GM19023 (cell line): ENCODE measurements at regions not wholly inside any gene's neighbourhood (a gene's known extent, or its start where the extent isn't known, plus 50 kb on each side); places are given as distances from the start of the nearest gene placed in this dataset.
A peak's percentile ranks its signal among the peaks of the same experiment; 100 is the strongest.
"Not testable (repeated sequence)": the region's sequence is repeated elsewhere in the genome, so short reads cannot be mapped to it uniquely, and the experiment has no call there.

Experiments
- ATAC-seq: cut with Tn5 transposase; IDR thresholded peaks from one replicate; pipeline ENCODE4 v1.9.1; 2021; ENCODE audit warnings: mild to moderate bottlenecking, moderate library complexity; ENCODE audit not compliant: unreplicated experiment

DNA sequence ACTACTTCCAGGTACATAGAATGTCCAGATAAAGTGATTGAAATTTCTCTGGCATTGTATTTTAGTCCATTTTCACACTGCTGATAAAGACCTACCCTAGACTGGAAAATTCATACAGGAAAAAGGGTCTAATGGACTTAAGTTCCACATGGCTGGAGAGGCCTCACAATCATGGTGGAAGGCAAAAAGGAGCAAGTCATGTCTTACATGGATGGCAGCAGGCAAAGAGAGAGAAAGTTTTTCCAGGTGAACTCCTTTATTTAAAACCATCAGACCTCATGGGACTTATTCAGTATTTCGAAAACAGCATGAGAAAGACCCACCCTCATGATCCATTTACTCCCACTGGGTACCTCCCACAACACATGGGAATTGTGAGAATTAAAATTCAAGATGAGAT lies 1359.7 kb upstream of the RAG2 start:
- no peak for ATAC-seq

DNA sequence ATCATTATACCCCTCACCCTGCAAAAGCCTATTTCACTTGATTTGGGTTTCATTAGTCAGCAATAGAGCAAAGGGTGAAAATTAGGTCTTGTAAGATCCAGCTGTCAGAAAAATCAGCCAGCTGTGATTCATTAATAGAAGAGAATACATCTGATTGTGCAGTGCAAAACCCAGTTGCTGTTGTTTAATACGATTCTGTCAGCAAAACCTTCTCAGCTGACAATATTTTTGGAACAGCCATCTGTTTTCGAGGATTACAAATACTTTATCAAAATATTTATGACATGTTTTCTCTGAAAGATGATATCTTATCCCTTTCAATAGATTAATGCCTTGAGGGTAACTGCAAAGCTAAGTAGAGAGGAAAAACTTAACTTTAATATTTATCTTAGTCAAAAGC lies 1354.0 kb upstream of the RAG2 start:
- ATAC-seq: no peak

DNA sequence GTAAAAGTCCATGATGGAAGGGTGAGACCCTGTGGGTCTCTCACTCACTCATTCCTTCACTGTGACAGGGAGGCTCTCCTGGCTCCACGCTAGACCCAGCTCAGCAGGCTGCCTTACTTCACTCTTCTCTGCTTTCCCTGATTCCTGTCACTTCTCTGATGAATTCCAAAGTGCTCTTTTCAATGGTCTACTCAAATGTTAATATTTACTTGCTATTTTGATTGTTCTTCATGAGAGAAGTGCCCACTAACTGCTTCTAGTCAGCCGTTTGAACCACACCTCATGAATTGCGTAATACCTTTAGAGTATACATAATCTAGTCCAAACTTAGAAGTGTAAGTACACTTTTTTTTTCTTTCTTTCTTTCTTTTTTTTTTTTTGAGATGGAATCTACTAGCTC lies 1350.2 kb upstream of the RAG2 start:
- no peak for ATAC-seq

DNA sequence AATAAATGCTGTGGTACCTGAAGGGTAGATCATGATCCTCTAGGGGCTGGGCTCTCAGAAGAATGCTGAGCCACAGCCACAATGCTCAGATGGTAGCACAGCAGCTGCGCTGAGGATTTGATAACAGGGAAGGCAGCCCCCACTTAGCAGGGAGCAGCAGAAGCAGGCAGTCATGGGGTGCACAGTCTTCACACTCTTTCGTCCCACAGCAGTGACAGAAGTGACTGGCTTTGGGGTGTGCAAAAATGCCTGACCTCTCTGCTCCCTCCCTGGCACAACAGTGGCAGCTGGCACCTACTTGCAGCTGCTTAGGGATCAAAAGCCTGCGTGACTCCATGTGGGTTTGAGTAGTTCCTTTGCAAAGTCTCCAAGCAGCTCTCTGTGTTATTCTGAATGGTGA lies 1349.8 kb upstream of the RAG2 start:
- no peak for ATAC-seq

DNA sequence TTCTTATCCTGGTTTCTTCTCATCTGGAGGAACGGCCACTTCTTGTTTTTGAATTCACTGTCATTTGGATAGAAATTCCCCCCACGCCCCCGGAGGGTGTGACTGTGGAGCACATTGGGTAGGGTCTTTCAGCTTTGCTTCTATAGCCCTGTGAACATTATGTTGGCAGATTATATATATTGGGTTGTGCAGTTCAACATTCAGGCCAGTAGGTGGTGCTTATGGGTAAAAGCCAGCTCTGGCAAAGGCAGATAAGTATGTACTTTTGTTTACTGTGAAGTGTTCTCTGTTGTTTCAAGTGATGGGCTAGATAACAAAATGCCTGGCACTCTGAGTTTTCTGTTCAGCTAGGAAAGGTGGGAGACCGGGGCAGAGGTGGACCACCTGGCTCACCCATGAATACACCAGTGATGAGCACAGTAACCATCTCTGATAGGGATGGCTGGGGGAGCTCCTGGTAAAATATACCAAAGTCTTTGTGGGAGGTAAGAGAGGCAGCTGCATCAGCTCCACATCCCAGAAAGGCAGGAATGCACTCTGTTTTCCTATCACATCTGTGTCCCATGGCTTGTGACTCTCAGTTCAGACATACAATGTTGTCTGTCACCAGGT lies 1348.2 kb upstream of the RAG2 start:
- peak; percentile 85 for ATAC-seq

DNA sequence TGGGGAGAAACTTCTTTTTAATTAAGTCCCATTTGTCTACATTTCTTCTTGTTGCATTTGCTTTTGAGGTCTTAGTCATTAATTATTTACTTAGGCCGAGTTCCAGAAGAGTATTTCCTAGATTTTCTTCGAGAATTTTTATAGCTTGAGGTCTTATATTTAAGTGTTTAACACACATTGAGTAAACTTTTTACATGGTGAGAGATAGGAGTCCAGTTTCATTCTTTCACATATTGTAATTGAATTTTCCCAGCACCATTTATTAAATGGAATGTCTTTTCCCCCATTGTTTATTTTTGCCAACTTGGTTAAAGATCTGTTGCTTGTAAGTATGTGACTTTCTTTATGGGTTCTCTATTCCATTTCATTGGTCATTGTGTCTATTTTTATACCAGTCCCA lies 1344.0 kb upstream of the RAG2 start:
- no peak for ATAC-seq

DNA sequence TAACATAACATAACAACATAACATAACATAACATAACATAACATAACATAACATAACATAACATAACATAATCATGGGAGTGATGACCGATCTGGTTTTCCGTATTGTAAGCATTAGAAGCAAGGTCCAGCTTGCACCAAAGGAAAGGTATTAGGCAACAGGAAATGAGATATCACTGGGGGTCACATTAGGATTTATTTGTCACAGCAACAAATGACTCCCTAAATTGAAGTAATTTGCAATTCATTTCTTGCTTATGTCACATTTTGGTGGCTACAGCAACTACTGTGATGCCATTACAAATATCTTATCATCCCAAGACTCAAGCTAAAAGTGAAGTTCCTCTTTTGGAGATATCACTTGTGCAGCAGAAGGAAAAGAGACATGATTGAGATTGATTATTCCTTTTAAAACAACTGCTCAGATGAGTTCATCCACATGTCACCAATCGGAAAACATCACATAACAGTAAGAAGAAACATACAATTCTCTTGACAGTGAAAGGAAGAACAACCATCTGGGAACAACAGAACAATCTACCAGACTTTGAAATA lies 1331.1 kb upstream of the RAG2 start:
- no peak for ATAC-seq

DNA sequence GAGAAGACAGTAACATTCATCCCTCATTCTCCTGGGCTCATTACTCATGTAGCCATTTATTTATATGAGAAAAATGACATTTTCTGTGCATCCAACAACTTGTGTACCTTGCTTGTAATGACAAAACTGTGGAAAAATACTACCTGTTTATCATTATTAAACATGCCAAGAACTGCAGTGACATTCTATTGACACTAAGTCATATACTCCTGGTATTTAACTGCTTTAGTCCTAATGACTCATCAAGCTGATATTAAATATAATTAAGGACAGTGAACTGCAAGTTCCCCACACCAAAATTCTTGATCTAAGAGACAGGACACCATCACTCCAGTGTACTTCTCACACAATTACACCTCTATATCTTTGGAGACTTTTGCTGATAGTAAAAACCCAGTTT lies 1328.7 kb upstream of the RAG2 start:
- ATAC-seq: no peak

DNA sequence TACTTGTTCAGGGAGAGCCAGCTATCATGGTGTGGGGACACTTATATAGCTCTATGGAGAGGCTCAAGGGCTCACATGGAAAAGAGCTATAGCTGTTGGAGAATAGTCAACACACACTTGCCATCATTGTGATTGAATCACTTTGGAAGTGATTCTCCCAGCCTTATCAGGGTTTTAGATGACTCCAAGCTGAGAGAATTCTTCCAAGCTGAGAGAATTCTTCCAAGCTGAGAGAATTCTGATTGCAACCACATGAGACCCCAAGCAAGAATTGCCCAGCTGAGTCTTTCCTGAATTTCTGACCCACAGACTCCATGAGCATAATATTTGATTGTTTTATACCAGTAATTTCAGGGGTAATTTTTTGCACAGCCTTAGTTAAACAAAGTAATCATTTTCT lies 1318.3 kb upstream of the RAG2 start:
- no peak for ATAC-seq

DNA sequence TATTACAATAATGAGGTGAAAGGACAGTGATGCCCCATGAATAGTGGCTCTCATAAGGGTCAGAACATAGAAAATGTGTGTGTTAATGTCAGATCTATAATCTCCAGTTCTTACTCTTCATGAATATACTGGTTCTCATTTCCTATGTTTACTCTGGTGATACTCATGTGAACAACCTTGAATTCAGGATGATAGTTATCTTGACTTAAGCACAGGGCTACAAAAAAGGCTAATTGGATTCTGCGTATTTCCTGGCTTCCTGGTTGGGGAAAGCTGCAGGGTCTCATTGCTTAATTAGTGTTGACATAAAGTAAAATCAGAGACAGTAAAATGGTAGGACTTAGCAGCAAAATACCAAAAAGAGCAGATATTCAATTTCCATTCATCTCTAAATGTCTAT lies 1316.8 kb upstream of the RAG2 start:
- ATAC-seq: no peak

DNA sequence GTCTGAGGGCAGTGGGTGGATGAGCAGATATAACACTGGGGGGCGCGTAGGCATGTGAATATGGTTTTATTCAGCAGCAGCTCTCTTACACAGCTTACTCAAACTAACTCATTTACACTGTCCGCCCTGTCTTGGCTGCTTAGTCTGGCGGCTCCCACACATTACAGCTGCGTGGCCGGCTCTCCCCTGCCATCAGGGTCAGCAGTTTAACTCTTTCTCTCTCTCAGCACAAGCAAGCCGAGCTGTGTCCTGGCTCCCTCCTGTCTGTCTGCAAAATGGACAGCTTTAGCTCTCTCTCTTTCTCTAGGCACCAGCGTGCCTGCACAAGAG lies 1310.1 kb upstream of the RAG2 start:
- no peak for ATAC-seq

DNA sequence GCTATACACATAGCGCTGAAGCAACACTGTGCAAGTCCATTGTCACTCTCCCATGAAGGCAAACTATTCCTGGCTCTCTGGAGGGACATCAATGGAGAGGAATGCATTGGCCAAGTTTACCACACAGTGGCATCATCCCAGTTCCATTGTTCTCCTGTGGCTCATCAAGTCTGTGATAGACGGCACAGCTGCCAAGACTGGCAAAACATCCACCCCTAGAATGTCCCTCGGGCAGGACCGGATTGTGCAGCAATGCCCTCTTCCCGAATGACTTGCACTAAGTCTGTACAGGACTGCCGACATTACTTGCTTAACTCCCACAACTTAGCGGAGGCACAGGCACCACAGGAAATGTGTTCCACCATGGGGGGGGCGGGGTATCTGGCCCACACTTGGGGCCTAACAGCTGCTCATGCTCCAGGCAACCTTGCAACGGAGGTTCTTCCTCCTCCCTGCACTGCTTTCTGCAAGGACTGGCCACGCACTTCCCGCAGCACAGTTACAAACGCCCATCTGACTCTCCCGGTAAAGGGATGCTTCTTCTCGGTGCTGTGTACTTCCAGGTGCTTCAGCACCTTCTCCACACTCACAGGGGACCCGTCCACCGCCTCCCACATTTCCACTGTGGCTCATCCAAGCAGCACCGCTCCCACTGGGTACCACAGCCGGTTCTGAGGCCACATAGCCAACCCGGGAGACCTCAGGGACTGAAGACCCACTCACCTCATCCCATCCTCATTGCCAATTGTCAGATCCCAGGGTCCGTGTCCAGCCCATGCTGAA lies 1309.6 kb upstream of the RAG2 start:
- ATAC-seq: no peak

DNA sequence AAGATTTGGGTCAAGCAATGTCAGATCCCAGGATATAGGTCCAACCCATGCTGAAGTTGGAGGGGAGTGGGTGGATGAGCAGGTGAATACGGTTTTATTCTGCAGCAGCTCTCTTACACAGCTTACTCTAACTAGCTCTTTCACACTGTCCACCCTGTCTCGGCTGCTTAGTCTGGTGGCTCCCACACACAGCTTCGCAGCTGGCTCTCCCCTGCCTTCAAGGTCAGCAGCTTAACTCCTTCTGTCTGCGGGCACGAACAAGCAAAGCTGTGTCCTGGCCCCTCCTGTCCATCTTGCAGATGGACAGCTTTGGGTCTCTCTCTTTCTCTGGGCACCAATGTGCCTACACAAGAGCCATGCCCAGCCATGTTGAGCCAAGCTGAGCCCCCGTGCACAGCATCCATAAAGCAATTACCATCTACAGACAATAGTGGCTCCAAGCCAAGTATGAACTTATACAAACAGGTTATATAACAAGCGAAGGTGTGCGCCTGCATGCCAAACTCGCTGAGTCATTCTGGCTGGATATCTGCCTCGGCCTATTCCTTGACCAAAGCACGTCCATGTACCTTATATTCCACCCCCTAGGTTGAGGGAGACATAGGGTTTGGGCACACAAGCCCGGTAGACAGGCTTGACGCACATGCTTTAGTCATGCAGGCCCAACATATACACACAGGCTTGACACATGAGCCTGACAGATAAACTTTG lies 1307.8 kb upstream of the RAG2 start:
- no peak for ATAC-seq

DNA sequence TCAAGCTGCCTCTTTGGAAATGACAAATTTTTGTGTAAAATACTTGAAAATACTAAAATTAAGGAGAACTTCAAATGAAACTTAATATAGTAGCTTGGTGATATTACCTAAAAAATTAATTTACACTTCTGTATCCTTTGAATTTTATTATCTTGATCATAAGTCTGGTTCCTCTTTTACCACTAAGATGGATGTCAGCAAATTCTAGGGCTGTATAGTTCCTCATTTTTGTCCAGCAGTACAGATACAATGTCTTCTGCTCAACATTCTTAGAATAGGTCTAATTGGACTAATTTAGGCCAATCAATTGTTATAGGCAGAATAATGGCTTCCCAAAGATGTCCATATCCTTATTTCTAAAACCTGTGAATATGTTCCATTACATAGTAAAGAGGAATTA lies 1298.0 kb upstream of the RAG2 start:
- no peak for ATAC-seq

DNA sequence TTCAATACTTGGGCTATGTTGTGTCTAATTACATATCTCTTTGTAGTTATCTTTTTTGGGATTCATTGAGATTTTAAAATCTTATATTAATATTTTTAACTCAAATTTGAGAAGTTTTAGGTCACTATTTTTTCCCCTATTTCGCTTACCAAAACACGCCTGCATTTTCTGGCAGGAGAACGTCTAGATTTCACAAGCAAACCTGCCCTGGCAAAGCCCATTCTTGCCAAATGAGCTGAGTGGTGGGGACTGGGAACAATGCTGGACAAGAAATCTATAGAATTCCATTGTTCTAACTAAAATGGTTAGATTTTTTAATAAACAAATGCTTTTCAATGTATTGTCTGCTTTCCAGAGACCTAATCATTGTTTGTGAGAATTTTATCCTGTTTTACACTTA lies 1283.7 kb upstream of the RAG2 start:
- no peak for ATAC-seq

DNA sequence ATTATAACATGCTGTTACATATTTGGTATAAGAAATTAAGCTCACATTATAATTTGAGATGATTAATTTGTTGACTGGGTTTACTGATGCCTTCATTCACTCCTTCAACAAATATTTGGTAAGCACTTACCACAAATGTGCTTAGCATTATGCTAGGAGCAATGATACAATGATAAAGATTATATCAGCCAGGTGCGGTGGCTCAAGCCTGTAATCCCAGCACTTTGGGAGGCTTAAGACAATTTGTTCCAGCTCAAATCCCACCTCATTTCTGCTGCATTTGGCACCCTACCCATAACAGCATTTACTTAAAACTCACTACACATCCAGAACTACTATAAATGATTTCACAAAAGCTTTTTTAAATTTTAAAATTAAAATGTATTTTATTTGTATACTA lies 1263.6 kb upstream of the RAG2 start:
- no peak for ATAC-seq

DNA sequence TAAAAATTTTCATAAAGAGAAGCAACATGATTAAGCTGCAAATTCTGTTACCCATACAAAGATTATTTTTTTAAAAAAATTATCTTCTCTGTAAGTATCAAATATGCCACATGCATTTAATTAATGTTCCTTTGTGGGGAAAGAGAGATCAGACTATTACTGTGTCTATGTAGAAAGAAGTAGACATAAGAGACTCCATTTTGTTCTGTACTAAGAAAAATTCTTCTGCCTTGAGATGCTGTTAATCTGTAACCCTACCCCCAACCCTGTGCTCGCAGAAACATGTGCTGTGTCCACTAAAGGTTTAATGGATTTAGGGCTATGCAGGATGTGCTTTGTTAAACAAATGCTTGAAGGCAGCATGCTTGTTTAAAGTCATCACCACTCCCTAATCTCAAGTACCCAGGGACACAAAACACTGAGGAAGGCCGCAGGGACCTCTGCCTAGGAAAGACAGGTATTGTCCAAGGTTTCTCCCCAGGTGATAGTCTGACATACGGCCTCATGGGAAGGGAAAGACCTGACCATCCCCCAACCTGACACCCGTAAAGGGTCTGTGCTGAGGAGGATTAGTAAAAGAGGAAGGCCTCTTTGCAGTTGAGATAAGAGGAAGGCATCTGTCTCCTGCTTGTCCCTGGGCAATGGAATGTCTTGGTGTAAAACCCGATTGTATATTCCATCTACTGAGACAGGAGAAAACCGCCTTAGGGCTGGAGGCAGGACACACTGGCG lies 1260.9 kb upstream of the RAG2 start:
- ATAC-seq: not testable (repeated sequence)

DNA sequence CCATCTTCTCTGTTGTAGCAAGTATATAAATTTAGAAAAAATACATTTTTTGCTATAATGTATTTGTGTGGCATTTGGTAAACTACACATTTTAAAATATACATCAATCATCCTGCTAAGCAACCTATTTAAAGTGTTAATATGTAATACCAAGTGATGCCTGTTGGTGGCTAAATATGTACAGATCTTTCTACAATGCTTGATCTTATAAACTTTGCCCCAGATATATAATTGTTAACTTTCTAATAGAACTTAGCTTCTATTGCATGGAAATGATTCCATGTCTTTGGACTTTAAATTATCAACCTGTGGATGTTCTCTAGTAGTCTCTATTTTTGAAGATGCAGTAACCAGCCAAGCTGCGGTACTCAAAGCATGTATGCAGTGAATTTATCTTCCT lies 1260.4 kb upstream of the RAG2 start:
- no peak for ATAC-seq

DNA sequence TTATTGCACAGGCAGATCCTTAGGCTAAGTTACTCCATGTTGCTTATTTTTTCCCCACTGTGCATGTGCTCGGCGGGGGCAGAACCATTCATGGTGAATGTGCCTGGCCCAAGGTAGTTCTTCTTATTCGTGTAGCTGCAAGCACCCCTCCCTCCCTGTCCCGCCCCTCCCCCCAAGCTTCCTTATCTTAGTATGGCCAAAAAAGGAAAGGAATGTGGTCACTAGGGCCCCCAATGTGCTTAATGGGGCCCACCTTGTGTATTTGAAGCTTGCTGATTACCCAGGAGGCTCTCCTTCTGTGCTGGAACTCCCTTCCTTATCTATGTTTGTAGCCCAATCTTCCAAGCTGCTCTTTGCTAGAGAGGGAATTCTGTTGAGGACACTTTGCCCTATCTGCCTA lies 1259.7 kb upstream of the RAG2 start:
- no peak for ATAC-seq

DNA sequence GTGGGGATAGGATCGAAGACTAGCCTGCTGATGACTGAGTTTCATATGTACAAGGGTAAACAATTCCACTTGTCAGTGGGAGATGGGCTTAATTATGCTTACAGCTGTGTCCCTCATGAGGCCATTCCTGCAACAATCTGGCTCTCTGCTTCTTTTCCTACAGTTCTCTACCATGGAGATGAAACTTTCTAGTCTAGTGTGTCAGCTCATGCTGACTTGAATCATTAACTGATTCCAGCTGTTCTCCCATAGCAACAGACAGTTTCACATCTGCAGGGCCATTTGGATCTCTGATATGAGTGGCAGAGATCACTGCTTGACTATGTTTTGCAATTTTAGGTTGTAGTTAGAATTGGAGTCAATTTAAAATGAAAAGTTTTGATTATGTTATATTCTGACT lies 1251.7 kb upstream of the RAG2 start:
- no peak for ATAC-seq

DNA sequence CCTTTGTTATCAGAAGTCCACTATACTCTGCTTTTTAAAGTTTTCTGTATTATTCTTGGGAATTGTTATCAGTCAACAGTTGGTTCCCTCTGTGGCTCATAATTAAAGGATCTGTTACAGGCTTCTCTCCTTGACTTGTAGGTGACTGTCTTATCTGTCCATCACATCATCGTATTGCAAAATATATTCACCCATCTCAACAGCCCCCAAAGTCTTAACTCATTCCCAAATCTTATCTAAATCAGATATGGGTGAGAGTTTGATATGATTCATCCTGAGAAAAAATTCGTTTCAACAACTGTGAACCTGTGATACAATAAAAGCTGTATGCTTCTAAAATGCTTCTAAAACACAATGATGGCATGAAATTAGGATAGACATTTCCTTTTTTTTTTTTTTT lies 1245.6 kb upstream of the RAG2 start:
- no peak for ATAC-seq
